ENCODE measurements at regions not wholly inside any gene's neighbourhood (a gene's known extent, or its start where the extent isn't known, plus 50 kb on each side); places are given as distances from the start of the nearest gene placed in this dataset.

- no peak for DNase-seq (ENCODE audit: low spot score)
These were observed 912.3 kb upstream of the SEL1L start for GRCh38 chr14:82445810-82446570.

GRCh38 chr14:82447586-82447985 lies 913.9 kb upstream of the SEL1L start:
- no peak for DNase-seq (ENCODE audit: low spot score)

GRCh38 chr14:82449926-82450468 lies 916.3 kb upstream of the SEL1L start:
- no peak for DNase-seq (ENCODE audit: low spot score)

- no peak for DNase-seq (ENCODE audit: low spot score)
These were observed 918.0 kb upstream of the SEL1L start for GRCh38 chr14:82451675-82452074.

- no peak for DNase-seq (ENCODE audit: low spot score)
These were observed 948.7 kb upstream of the SEL1L start for GRCh38 chr14:82482345-82482744.

- DNase-seq (ENCODE audit: low spot score), result no peak
These were observed 954.8 kb upstream of the SEL1L start for GRCh38 chr14:82488473-82488872.

GRCh38 chr14:82490397-82490796 lies 956.7 kb upstream of the SEL1L start:
- DNase-seq (ENCODE audit: low spot score), result no peak

GRCh38 chr14:82492157-82492556 lies 958.5 kb upstream of the SEL1L start:
- DNase-seq (ENCODE audit: low spot score), result no peak

- no peak for DNase-seq (ENCODE audit: low spot score)
These were observed 966.6 kb upstream of the SEL1L start for GRCh38 chr14:82500222-82500621.

GRCh38 chr14:82501554-82501953 lies 967.9 kb upstream of the SEL1L start:
- no peak for DNase-seq (ENCODE audit: low spot score)

- DNase-seq (ENCODE audit: low spot score), result no peak
These were observed 968.4 kb upstream of the SEL1L start for GRCh38 chr14:82502043-82502442.

- DNase-seq (ENCODE audit: low spot score), result no peak
These were observed 971.2 kb upstream of the SEL1L start for GRCh38 chr14:82504894-82505293.

GRCh38 chr14:82510007-82510406 lies 976.4 kb upstream of the SEL1L start:
- DNase-seq (ENCODE audit: low spot score), result no peak

- no peak for DNase-seq (ENCODE audit: low spot score)
These were observed 977.7 kb upstream of the SEL1L start for GRCh38 chr14:82511399-82511798.

GRCh38 chr14:82520765-82521164 lies 987.1 kb upstream of the SEL1L start:
- no peak for DNase-seq (ENCODE audit: low spot score)

GRCh38 chr14:82521191-82521590 lies 987.5 kb upstream of the SEL1L start:
- no peak for DNase-seq (ENCODE audit: low spot score)

GRCh38 chr14:82528016-82528415 lies 994.4 kb upstream of the SEL1L start:
- no peak for DNase-seq (ENCODE audit: low spot score)

GRCh38 chr14:82533351-82533750 lies 999.7 kb upstream of the SEL1L start:
- DNase-seq (ENCODE audit: low spot score), result no peak

- DNase-seq (ENCODE audit: low spot score), result no peak
These were observed 1002.9 kb upstream of the SEL1L start for GRCh38 chr14:82536566-82536965.

GRCh38 chr14:82537831-82538230 lies 1004.2 kb upstream of the SEL1L start:
- DNase-seq (ENCODE audit: low spot score), result no peak

GRCh38 chr14:82546401-82546800 lies 1012.7 kb upstream of the SEL1L start:
- no peak for DNase-seq (ENCODE audit: low spot score)

GRCh38 chr14:82549306-82549990 lies 1015.8 kb upstream of the SEL1L start:
- no peak for DNase-seq (ENCODE audit: low spot score)

GRCh38 chr14:82562881-82563280 lies 1029.2 kb upstream of the SEL1L start:
- DNase-seq (ENCODE audit: low spot score), result no peak
